Fibroblast of peridontal ligament (primary cell): ENCODE measurements at regions not wholly inside any gene's neighbourhood (a gene's known extent, or its start where the extent isn't known, plus 50 kb on each side); places are given as distances from the start of the nearest gene placed in this dataset.

ENCODE experiments used
- DNase-seq: peaks from one replicate; pipeline ENCODE4 v3.0.0-alpha.2; 2010; ENCODE audit errors: extremely low read depth

- no peak for DNase-seq
These were observed 324.1 kb downstream of the C11orf87 start for GRCh38 chr11:109745996-109746625.

GRCh38 chr11:109747839-109748238, 325.8 kb downstream of the C11orf87 start:
- no peak for DNase-seq

GRCh38 chr11:109749476-109749875, 327.5 kb downstream of the C11orf87 start:
- no peak for DNase-seq

- DNase-seq = no peak
These were observed 329.0 kb downstream of the C11orf87 start for GRCh38 chr11:109750964-109751363.

- no peak for DNase-seq
These were observed 330.3 kb downstream of the C11orf87 start for GRCh38 chr11:109752212-109752825.

GRCh38 chr11:109756521-109756920, 334.5 kb downstream of the C11orf87 start:
- no peak for DNase-seq

- no peak for DNase-seq
These were observed 335.0 kb downstream of the C11orf87 start for GRCh38 chr11:109756951-109757350.

- no peak for DNase-seq
These were observed 330.6 kb upstream of the ZC3H12C start for GRCh38 chr11:109762546-109762945.

GRCh38 chr11:109765709-109766311, 327.4 kb upstream of the ZC3H12C start:
- no peak for DNase-seq

- DNase-seq = no peak
These were observed 323.3 kb upstream of the ZC3H12C start for GRCh38 chr11:109769858-109770257.

- no peak for DNase-seq
These were observed 322.9 kb upstream of the ZC3H12C start for GRCh38 chr11:109770323-109770722.

GRCh38 chr11:109772892-109773291, 320.3 kb upstream of the ZC3H12C start:
- DNase-seq = no peak

GRCh38 chr11:109775686-109776085, 317.5 kb upstream of the ZC3H12C start:
- no peak for DNase-seq

- no peak for DNase-seq
These were observed 310.2 kb upstream of the ZC3H12C start for GRCh38 chr11:109783014-109783413.

- no peak for DNase-seq
These were observed 309.4 kb upstream of the ZC3H12C start for GRCh38 chr11:109783840-109784239.

GRCh38 chr11:109784536-109784935, 308.7 kb upstream of the ZC3H12C start:
- no peak for DNase-seq

GRCh38 chr11:109785198-109785597, 308.0 kb upstream of the ZC3H12C start:
- DNase-seq = no peak

GRCh38 chr11:109785714-109786113, 307.5 kb upstream of the ZC3H12C start:
- DNase-seq = peak; percentile 13

- DNase-seq = no peak
These were observed 304.2 kb upstream of the ZC3H12C start for GRCh38 chr11:109788948-109789490.

GRCh38 chr11:109789901-109790300, 303.3 kb upstream of the ZC3H12C start:
- no peak for DNase-seq

GRCh38 chr11:109791337-109791736, 301.9 kb upstream of the ZC3H12C start:
- DNase-seq = no peak

GRCh38 chr11:109794501-109794900, 298.7 kb upstream of the ZC3H12C start:
- no peak for DNase-seq

GRCh38 chr11:109795234-109795633, 298.0 kb upstream of the ZC3H12C start:
- DNase-seq = no peak
